ENCODE measurements at regions not wholly inside any gene's neighbourhood (a gene's known extent, or its start where the extent isn't known, plus 50 kb on each side); places are given as distances from the start of the nearest gene placed in this dataset.

GRCh38 chr13:85693889-85694511 is 105.2 kb downstream of the SLITRK6 start:
- H2AFZ ChIP-seq (replicated peaks), result peak overlapping the region; percentile 97
- Mint-ChIP-seq H3K4me1 (no peaks in the 10 kb centered on the region), H3K27me3 (ENCODE audit: insufficient read depth, low read depth) (peaks cover 2% of the 10 kb centered on the region), H3K4me3 (no peak overlapping the region), H3K9me3 (peaks cover 8% of the 10 kb centered on the region), H3K36me3 (peaks cover 3% of the 10 kb centered on the region), H3K27ac (no peak overlapping the region)
- no peaks in the 10 kb centered on the region for H3F3A ChIP-seq (ENCODE audit: low read depth)
- no peaks in the 10 kb centered on the region for H3K27me3 ChIP-seq
- H3K9me3 ChIP-seq (ENCODE audit: low read depth), result no peaks in the 10 kb centered on the region
- DNase-seq (ENCODE audit: low spot score), result no peak
- no peaks in the 10 kb centered on the region for H3K36me3 ChIP-seq
- no peaks in the 10 kb centered on the region for H4K20me1 ChIP-seq (ENCODE audit: low read depth)
- TF ChIP-seq EZH2phosphoT487 (IDR thresholded peaks at IDR 0.05), result no peak
- TF ChIP-seq EZH2 (IDR thresholded peaks at IDR 0.05), result no peak
- TF ChIP-seq CTCF (IDR thresholded peaks at IDR 0.05), result no peak
- H3K9ac ChIP-seq, result no peak overlapping the region
- no peak overlapping the region for H3K4me3 ChIP-seq
- no peak overlapping the region for H3K4me2 ChIP-seq
- H3K79me2 ChIP-seq (ENCODE audit: low read depth), result no peaks in the 10 kb centered on the region
- H3K27ac ChIP-seq, result no peak overlapping the region
- H3K4me1 ChIP-seq, result no peaks in the 10 kb centered on the region

GRCh38 chr13:85690368-85690767 is 108.9 kb downstream of the SLITRK6 start:
- no peak for DNase-seq (ENCODE audit: low spot score)
- Histone ChIP-seq H3K9me3 (ENCODE audit: low read depth) (no peaks in the 10 kb centered on the region), H3K4me3 (no peak overlapping the region), H2AFZ (replicated peaks) (no peak overlapping the region), H3K4me2 (no peak overlapping the region), H4K20me1 (ENCODE audit: low read depth) (no peaks in the 10 kb centered on the region), H3F3A (ENCODE audit: low read depth) (no peaks in the 10 kb centered on the region), H3K27me3 (no peaks in the 10 kb centered on the region), H3K27ac (no peak overlapping the region), H3K36me3 (no peaks in the 10 kb centered on the region), H3K9ac (no peak overlapping the region), H3K4me1 (no peaks in the 10 kb centered on the region), H3K79me2 (ENCODE audit: low read depth) (no peaks in the 10 kb centered on the region)
- Mint-ChIP-seq H3K9me3 (no peaks in the 10 kb centered on the region), H3K27me3 (ENCODE audit: insufficient read depth, low read depth) (peaks cover 2% of the 10 kb centered on the region), H3K4me3 (no peak overlapping the region), H3K27ac (no peak overlapping the region), H3K4me1 (no peaks in the 10 kb centered on the region), H3K36me3 (no peaks in the 10 kb centered on the region)
- TF ChIP-seq EZH2phosphoT487 (IDR thresholded peaks at IDR 0.05), result no peak
- TF ChIP-seq EZH2 (IDR thresholded peaks at IDR 0.05), result no peak
- TF ChIP-seq CTCF (IDR thresholded peaks at IDR 0.05), result no peak

GRCh38 chr13:85685436-85685835 is 113.8 kb downstream of the SLITRK6 start:
- no peaks in the 10 kb centered on the region for H4K20me1 ChIP-seq (ENCODE audit: low read depth)
- no peak overlapping the region for H3K27ac ChIP-seq
- no peak overlapping the region for H3K9ac ChIP-seq
- no peak overlapping the region for H2AFZ ChIP-seq (replicated peaks)
- no peaks in the 10 kb centered on the region for H3K27me3 ChIP-seq
- no peaks in the 10 kb centered on the region for H3F3A ChIP-seq (ENCODE audit: low read depth)
- no peak for TF ChIP-seq CTCF (IDR thresholded peaks at IDR 0.05)
- TF ChIP-seq EZH2 (IDR thresholded peaks at IDR 0.05), result no peak
- TF ChIP-seq EZH2phosphoT487 (IDR thresholded peaks at IDR 0.05), result no peak
- no peaks in the 10 kb centered on the region for H3K79me2 ChIP-seq (ENCODE audit: low read depth)
- Mint-ChIP-seq H3K4me3 (no peak overlapping the region), H3K27ac (no peak overlapping the region), H3K9me3 (no peaks in the 10 kb centered on the region), H3K27me3 (ENCODE audit: insufficient read depth, low read depth) (no peaks in the 10 kb centered on the region), H3K36me3 (no peaks in the 10 kb centered on the region), H3K4me1 (no peaks in the 10 kb centered on the region)
- DNase-seq (ENCODE audit: low spot score), result no peak
- H3K36me3 ChIP-seq, result no peaks in the 10 kb centered on the region
- H3K4me2 ChIP-seq, result no peak overlapping the region
- H3K4me3 ChIP-seq, result no peak overlapping the region
- no peaks in the 10 kb centered on the region for H3K4me1 ChIP-seq
- H3K9me3 ChIP-seq (ENCODE audit: low read depth), result no peaks in the 10 kb centered on the region
